HG03575 (cell line): ENCODE measurements at regions not wholly inside any gene's neighbourhood (a gene's known extent, or its start where the extent isn't known, plus 50 kb on each side); places are given as distances from the start of the nearest gene placed in this dataset.

Source experiments
- ATAC-seq: cut with Tn5 transposase; IDR thresholded peaks from one replicate; pipeline ENCODE4 v1.9.1; 2021; ENCODE audit not compliant: unreplicated experiment, insufficient number of reproducible peaks, low FRiP score; ENCODE audit errors: extremely low read depth

- ATAC-seq, result no peak
Observed at GRCh38 chr5:98993512-98993911, 64.7 kb upstream of the CHD1 start.

GRCh38 chr5:98992552-98992951 is 63.7 kb upstream of the CHD1 start:
- ATAC-seq, result no peak

GRCh38 chr5:98989727-98990126 is 60.9 kb upstream of the CHD1 start:
- ATAC-seq, result no peak

GRCh38 chr5:98986587-98986986 is 57.8 kb upstream of the CHD1 start:
- ATAC-seq, result no peak

GRCh38 chr5:98982880-98983279 is 54.1 kb upstream of the CHD1 start:
- no peak for ATAC-seq
